HEK293 (cell line): ENCODE measurements at regions not wholly inside any gene's neighbourhood (a gene's known extent, or its start where the extent isn't known, plus 50 kb on each side); places are given as distances from the start of the nearest gene placed in this dataset.
A peak's percentile ranks its signal among the peaks of the same experiment; 100 is the strongest.

Source experiments
- SCRT2 ChIP-seq: fragments of 450-650 bp; formaldehyde crosslinking; IDR thresholded peaks from 2 replicates; pipeline ENCODE4 v1.5.1; 2016; ENCODE audit warnings: missing biosample characterization, missing genetic modification characterization
- SETDB1 ChIP-seq: IDR thresholded peaks from one replicate; pipeline ENCODE4 v1.6.1; 2017; ENCODE audit warnings: mild to moderate bottlenecking, low read length, moderate library complexity, mixed read lengths; ENCODE audit not compliant: insufficient read length
- ZNF202 ChIP-seq: fragments of 450-650 bp; formaldehyde crosslinking; IDR thresholded peaks from 2 replicates; pipeline ENCODE4 v1.5.1; 2016; ENCODE audit warnings: missing biosample characterization, missing genetic modification characterization, borderline replicate concordance
- ZNF274 ChIP-seq, 2 experiments: fragments of 200-500 bp in 1 of 2; fragments of 450-650 bp in 1 of 2; sonication (Bioruptor generic) in 1 of 2; formaldehyde crosslinking in 1 of 2; IDR thresholded peaks; 2 replicates each; pipeline versions ENCODE4 v1.5.1 to v1.6.1; 2014 to 2016; ENCODE audit warnings: borderline replicate concordance in 1 of 2, inconsistent platforms in 1 of 2, low read length in 1 of 2, missing biosample characterization in 1 of 2, missing genetic modification characterization in 1 of 2
- ZNF354C ChIP-seq: fragments of 450-650 bp; formaldehyde crosslinking; IDR thresholded peaks from 2 replicates; pipeline ENCODE4 v1.5.1; 2016; ENCODE audit warnings: missing biosample characterization, missing genetic modification characterization, low read depth, borderline replicate concordance
- ZNF521 ChIP-seq: fragments of 450-650 bp; formaldehyde crosslinking; IDR thresholded peaks from 2 replicates; pipeline ENCODE4 v1.5.1; 2017; ENCODE audit warnings: missing biosample characterization, mild to moderate bottlenecking, missing genetic modification characterization
- ZNF529 ChIP-seq: fragments of 450-650 bp; formaldehyde crosslinking; IDR thresholded peaks from 2 replicates; pipeline ENCODE4 v1.5.1; 2017; ENCODE audit warnings: missing genetic modification characterization, missing biosample characterization; ENCODE audit not compliant: insufficient replicate concordance
- ZNF571 ChIP-seq: fragments of 450-650 bp; formaldehyde crosslinking; IDR thresholded peaks from 2 replicates; pipeline ENCODE4 v1.5.0; 2017; ENCODE audit warnings: missing biosample characterization, missing genetic modification characterization
- ZNF610 ChIP-seq: fragments of 450-650 bp; formaldehyde crosslinking; IDR thresholded peaks from 2 replicates; pipeline ENCODE4 v1.5.1; 2016; ENCODE audit warnings: missing biosample characterization, missing genetic modification characterization, borderline replicate concordance
- ZNF623 ChIP-seq: fragments of 450-650 bp; formaldehyde crosslinking; IDR thresholded peaks from 2 replicates; pipeline ENCODE4 v1.5.1; 2016; ENCODE audit warnings: missing biosample characterization, missing genetic modification characterization
- ZNF629 ChIP-seq: fragments of 450-650 bp; formaldehyde crosslinking; IDR thresholded peaks from 2 replicates; pipeline ENCODE4 v1.5.1; 2017; ENCODE audit warnings: missing biosample characterization, missing genetic modification characterization
- ZNF658 ChIP-seq: fragments of 450-650 bp; formaldehyde crosslinking; IDR thresholded peaks from 2 replicates; pipeline ENCODE4; 2016; ENCODE audit warnings: missing biosample characterization, missing genetic modification characterization
- ZNF76 ChIP-seq: fragments of 450-650 bp; formaldehyde crosslinking; IDR thresholded peaks from 2 replicates; pipeline ENCODE4; 2016; ENCODE audit warnings: low read depth, missing biosample characterization, missing genetic modification characterization, borderline replicate concordance
- ZNF776 ChIP-seq: fragments of 450-650 bp; formaldehyde crosslinking; IDR thresholded peaks from 2 replicates; pipeline ENCODE4 v1.5.0; 2017; ENCODE audit warnings: missing biosample characterization, missing genetic modification characterization, borderline replicate concordance
- ZNF792 ChIP-seq: fragments of 450-650 bp; formaldehyde crosslinking; IDR thresholded peaks from 2 replicates; pipeline ENCODE4 v1.5.1; 2016; ENCODE audit warnings: missing biosample characterization, missing genetic modification characterization
- TF ChIP-seq, protein P1 (sequence below): fragments of 450-650 bp; IDR thresholded peaks from 2 replicates; pipeline ENCODE4 v1.5.1; 2018; ENCODE audit warnings: missing biosample characterization, missing genetic modification characterization
- TF ChIP-seq, protein P2 (sequence below): fragments of 450-650 bp; formaldehyde crosslinking; IDR thresholded peaks from 2 replicates; pipeline ENCODE4 v1.5.1; 2016; ENCODE audit warnings: missing biosample characterization, missing genetic modification characterization
- TF ChIP-seq, protein P3 (sequence below): fragments of 450-650 bp; formaldehyde crosslinking; IDR thresholded peaks from 2 replicates; pipeline ENCODE4 v1.5.1; 2016; ENCODE audit warnings: missing biosample characterization, missing genetic modification characterization, low read depth
- TF ChIP-seq, protein P4 (sequence below): fragments of 450-650 bp; formaldehyde crosslinking; IDR thresholded peaks from 2 replicates; pipeline ENCODE4 v1.5.1; 2016; ENCODE audit warnings: missing biosample characterization, missing genetic modification characterization
- TF ChIP-seq, protein P5 (sequence below): fragments of 450-650 bp; formaldehyde crosslinking; IDR thresholded peaks from 2 replicates; pipeline ENCODE4 v1.5.1; 2016; ENCODE audit warnings: missing biosample characterization, missing genetic modification characterization, borderline replicate concordance
- TF ChIP-seq, protein P6 (sequence below): fragments of 450-650 bp; formaldehyde crosslinking; IDR thresholded peaks from 2 replicates; pipeline ENCODE4 v1.5.1; 2016; ENCODE audit warnings: missing biosample characterization, missing genetic modification characterization

DNA sequence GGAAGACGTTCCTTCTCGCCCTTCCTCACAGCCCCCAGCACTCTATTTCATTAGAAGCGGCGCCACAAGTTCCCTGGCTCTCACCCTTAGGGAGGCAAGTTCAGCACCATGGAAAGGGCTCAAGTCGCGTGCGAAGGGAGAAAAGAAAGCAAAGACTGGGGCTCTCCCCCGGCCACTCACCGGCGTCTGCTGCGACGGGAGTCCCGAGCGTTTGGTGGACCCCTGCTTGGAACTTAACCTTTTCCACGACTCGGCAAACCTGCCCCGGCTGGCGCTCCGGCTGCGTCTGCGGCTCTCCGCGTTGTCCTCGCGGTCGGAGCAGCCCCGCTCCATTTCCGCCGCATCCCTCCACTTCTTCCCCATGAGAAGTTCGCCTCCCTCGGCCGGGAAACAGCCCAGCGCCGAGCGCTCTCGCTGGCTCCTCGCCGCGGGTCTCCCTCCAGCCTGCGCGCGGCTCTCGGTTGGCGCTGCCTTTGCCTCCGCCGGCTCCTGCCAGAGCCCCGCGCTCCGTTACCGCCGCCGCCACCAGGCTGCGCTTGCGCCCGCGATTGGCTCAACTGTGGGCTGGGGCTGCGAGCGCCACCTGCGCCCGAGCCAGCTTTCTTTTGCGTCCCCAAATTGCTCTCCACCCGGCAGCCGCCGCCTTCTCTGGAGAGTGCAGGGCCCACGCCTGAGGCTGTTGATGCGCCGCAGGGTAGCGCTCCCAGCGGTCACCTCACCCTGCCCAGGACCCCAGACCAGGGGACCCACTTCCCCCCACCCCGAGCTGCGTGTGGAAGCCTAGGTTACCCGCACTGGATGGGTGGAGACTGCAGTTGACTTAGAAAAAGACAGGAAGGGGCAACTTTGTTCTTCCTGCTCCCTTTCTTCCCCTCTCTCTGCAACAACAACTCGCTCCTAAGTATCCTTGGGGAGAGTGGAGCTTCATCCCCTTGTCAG lies 321.6 kb downstream of the CEMIP2 start (continued):
- TF ChIP-seq, protein P1, sequence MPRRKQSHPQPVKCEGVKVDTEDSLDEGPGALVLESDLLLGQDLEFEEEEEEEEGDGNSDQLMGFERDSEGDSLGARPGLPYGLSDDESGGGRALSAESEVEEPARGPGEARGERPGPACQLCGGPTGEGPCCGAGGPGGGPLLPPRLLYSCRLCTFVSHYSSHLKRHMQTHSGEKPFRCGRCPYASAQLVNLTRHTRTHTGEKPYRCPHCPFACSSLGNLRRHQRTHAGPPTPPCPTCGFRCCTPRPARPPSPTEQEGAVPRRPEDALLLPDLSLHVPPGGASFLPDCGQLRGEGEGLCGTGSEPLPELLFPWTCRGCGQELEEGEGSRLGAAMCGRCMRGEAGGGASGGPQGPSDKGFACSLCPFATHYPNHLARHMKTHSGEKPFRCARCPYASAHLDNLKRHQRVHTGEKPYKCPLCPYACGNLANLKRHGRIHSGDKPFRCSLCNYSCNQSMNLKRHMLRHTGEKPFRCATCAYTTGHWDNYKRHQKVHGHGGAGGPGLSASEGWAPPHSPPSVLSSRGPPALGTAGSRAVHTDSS = no peak
- TF ChIP-seq ZNF776 (tag by site-specific recombination) = no peak
- TF ChIP-seq, protein P2, sequence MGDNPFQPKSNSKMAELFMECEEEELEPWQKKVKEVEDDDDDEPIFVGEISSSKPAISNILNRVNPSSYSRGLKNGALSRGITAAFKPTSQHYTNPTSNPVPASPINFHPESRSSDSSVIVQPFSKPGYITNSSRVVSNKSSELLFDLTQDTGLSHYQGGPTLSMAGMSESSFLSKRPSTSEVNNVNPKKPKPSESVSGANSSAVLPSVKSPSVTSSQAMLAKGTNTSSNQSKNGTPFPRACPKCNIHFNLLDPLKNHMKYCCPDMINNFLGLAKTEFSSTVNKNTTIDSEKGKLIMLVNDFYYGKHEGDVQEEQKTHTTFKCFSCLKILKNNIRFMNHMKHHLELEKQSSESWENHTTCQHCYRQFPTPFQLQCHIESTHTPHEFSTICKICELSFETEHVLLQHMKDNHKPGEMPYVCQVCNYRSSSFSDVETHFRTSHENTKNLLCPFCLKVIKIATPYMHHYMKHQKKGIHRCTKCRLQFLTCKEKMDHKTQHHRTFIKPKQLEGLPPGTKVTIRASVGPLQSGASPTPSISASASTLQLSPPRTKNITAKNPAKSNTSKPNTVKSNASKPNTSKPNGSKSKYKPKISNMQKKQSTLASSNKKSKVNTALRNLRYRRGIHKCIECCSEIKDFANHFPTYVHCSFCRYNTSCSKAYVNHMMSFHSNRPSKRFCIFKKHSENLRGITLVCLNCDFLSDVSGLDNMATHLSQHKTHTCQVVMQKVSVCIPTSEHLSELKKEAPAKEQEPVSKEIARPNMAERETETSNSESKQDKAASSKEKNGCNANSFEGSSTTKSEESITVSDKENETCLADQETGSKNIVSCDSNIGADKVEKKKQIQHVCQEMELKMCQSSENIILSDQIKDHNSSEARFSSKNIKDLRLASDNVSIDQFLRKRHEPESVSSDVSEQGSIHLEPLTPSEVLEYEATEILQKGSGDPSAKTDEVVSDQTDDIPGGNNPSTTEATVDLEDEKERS = no peak
- TF ChIP-seq, protein P3, sequence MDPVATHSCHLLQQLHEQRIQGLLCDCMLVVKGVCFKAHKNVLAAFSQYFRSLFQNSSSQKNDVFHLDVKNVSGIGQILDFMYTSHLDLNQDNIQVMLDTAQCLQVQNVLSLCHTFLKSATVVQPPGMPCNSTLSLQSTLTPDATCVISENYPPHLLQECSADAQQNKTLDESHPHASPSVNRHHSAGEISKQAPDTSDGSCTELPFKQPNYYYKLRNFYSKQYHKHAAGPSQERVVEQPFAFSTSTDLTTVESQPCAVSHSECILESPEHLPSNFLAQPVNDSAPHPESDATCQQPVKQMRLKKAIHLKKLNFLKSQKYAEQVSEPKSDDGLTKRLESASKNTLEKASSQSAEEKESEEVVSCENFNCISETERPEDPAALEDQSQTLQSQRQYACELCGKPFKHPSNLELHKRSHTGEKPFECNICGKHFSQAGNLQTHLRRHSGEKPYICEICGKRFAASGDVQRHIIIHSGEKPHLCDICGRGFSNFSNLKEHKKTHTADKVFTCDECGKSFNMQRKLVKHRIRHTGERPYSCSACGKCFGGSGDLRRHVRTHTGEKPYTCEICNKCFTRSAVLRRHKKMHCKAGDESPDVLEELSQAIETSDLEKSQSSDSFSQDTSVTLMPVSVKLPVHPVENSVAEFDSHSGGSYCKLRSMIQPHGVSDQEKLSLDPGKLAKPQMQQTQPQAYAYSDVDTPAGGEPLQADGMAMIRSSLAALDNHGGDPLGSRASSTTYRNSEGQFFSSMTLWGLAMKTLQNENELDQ (tag by site-specific recombination) = no peak
- no peak for TF ChIP-seq ZNF629
- TF ChIP-seq, protein P4, sequence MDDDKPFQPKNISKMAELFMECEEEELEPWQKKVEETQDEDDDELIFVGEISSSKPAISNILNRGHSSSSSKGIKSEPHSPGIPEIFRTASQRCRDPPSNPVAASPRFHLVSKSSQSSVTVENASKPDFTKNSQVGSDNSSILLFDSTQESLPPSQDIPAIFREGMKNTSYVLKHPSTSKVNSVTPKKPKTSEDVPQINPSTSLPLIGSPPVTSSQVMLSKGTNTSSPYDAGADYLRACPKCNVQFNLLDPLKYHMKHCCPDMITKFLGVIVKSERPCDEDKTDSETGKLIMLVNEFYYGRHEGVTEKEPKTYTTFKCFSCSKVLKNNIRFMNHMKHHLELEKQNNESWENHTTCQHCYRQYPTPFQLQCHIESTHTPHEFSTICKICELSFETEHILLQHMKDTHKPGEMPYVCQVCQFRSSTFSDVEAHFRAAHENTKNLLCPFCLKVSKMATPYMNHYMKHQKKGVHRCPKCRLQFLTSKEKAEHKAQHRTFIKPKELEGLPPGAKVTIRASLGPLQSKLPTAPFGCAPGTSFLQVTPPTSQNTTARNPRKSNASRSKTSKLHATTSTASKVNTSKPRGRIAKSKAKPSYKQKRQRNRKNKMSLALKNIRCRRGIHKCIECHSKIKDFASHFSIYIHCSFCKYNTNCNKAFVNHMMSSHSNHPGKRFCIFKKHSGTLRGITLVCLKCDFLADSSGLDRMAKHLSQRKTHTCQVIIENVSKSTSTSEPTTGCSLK (tag by site-specific recombination) = no peak
- TF ChIP-seq, protein P5, sequence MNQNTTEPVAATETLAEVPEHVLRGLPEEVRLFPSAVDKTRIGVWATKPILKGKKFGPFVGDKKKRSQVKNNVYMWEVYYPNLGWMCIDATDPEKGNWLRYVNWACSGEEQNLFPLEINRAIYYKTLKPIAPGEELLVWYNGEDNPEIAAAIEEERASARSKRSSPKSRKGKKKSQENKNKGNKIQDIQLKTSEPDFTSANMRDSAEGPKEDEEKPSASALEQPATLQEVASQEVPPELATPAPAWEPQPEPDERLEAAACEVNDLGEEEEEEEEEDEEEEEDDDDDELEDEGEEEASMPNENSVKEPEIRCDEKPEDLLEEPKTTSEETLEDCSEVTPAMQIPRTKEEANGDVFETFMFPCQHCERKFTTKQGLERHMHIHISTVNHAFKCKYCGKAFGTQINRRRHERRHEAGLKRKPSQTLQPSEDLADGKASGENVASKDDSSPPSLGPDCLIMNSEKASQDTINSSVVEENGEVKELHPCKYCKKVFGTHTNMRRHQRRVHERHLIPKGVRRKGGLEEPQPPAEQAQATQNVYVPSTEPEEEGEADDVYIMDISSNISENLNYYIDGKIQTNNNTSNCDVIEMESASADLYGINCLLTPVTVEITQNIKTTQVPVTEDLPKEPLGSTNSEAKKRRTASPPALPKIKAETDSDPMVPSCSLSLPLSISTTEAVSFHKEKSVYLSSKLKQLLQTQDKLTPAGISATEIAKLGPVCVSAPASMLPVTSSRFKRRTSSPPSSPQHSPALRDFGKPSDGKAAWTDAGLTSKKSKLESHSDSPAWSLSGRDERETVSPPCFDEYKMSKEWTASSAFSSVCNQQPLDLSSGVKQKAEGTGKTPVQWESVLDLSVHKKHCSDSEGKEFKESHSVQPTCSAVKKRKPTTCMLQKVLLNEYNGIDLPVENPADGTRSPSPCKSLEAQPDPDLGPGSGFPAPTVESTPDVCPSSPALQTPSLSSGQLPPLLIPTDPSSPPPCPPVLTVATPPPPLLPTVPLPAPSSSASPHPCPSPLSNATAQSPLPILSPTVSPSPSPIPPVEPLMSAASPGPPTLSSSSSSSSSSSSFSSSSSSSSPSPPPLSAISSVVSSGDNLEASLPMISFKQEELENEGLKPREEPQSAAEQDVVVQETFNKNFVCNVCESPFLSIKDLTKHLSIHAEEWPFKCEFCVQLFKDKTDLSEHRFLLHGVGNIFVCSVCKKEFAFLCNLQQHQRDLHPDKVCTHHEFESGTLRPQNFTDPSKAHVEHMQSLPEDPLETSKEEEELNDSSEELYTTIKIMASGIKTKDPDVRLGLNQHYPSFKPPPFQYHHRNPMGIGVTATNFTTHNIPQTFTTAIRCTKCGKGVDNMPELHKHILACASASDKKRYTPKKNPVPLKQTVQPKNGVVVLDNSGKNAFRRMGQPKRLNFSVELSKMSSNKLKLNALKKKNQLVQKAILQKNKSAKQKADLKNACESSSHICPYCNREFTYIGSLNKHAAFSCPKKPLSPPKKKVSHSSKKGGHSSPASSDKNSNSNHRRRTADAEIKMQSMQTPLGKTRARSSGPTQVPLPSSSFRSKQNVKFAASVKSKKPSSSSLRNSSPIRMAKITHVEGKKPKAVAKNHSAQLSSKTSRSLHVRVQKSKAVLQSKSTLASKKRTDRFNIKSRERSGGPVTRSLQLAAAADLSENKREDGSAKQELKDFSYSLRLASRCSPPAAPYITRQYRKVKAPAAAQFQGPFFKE (tag by site-specific recombination) = no peak
- TF ChIP-seq, protein P6, sequence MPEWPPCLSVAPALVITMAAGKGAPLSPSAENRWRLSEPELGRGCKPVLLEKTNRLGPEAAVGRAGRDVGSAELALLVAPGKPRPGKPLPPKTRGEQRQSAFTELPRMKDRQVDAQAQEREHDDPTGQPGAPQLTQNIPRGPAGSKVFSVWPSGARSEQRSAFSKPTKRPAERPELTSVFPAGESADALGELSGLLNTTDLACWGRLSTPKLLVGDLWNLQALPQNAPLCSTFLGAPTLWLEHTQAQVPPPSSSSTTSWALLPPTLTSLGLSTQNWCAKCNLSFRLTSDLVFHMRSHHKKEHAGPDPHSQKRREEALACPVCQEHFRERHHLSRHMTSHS (tag by site-specific recombination) = no peak
- no peak for TF ChIP-seq ZNF658
- TF ChIP-seq ZNF521 = no peak
- no peak for TF ChIP-seq ZNF202 (tag by site-specific recombination)
- no peak for TF ChIP-seq ZNF571
- no peak for TF ChIP-seq ZNF610
- TF ChIP-seq ZNF76 (tag by site-specific recombination) = no peak
- no peak for TF ChIP-seq ZNF274 (IDR thresholded peaks at IDR 0.05; ENCODE audit: low read length)
- no peak for TF ChIP-seq ZNF274 (tag by site-specific recombination; IDR thresholded peaks at IDR 0.05; ENCODE audit: borderline replicate concordance)
- TF ChIP-seq SETDB1 = no peak
- TF ChIP-seq ZNF529 = no peak
- TF ChIP-seq ZNF792 (tag by site-specific recombination) = no peak
- no peak for TF ChIP-seq ZNF354C
- peak; percentile 22; the same call in 1 of the 2 replicates for TF ChIP-seq SCRT2
- TF ChIP-seq ZNF623 (tag by site-specific recombination) = no peak
